ENCODE measurements at regions not wholly inside any gene's neighbourhood (a gene's known extent, or its start where the extent isn't known, plus 50 kb on each side); places are given as distances from the start of the nearest gene placed in this dataset.

GRCh38 chr5:167303582-167303981, 987.9 kb upstream of the WWC1 start:
- DNase-seq: no peak
- WGBS (ENCODE audit: insufficient coverage, low lambda C conversion rate): 100% methylated on average over 1 of the region's 3 CpGs
- Histone ChIP-seq H3K4me3 (ENCODE audit: low read length) (no peak overlapping the region), H3K27me3 (ENCODE audit: control insufficient read depth, insufficient read depth, low read length) (peaks cover 2% of the 10 kb centered on the region), H3K27ac (ENCODE audit: low read length) (no peak overlapping the region), H3K36me3 (ENCODE audit: control insufficient read depth, insufficient read depth, low read length) (no peaks in the 10 kb centered on the region), H3K9me3 (ENCODE audit: control insufficient read depth, low read depth, low read length) (no peaks in the 10 kb centered on the region), H3K4me1 (ENCODE audit: control insufficient read depth, insufficient read depth, low read length) (no peaks in the 10 kb centered on the region)

GRCh38 chr5:167304834-167305469, 986.5 kb upstream of the WWC1 start:
- Histone ChIP-seq H3K27ac (ENCODE audit: low read length) (no peak overlapping the region), H3K36me3 (ENCODE audit: control insufficient read depth, insufficient read depth, low read length) (no peaks in the 10 kb centered on the region), H3K4me3 (ENCODE audit: low read length) (no peak overlapping the region), H3K4me1 (ENCODE audit: control insufficient read depth, insufficient read depth, low read length) (no peaks in the 10 kb centered on the region), H3K27me3 (ENCODE audit: control insufficient read depth, insufficient read depth, low read length) (peaks cover 2% of the 10 kb centered on the region), H3K9me3 (ENCODE audit: control insufficient read depth, low read depth, low read length) (no peaks in the 10 kb centered on the region)
- no CpG with 5 or more reads among the region's 6 CpGs for WGBS (ENCODE audit: insufficient coverage, low lambda C conversion rate)
- DNase-seq: no peak

- peaks cover 2% of the 10 kb centered on the region for H3K27me3 ChIP-seq (ENCODE audit: control insufficient read depth, insufficient read depth, low read length)
- no peaks in the 10 kb centered on the region for H3K9me3 ChIP-seq (ENCODE audit: control insufficient read depth, low read depth, low read length)
- H3K27ac ChIP-seq (ENCODE audit: low read length): no peak overlapping the region
- whole genome bisulfite sequencing (ENCODE audit: insufficient coverage, low lambda C conversion rate): 69% methylated on average over 4 of the region's 9 CpGs
- no peaks in the 10 kb centered on the region for H3K4me1 ChIP-seq (ENCODE audit: control insufficient read depth, insufficient read depth, low read length)
- H3K36me3 ChIP-seq (ENCODE audit: control insufficient read depth, insufficient read depth, low read length): no peaks in the 10 kb centered on the region
- no peak overlapping the region for H3K4me3 ChIP-seq (ENCODE audit: low read length)
- DNase-seq: no peak
These were observed 985.7 kb upstream of the WWC1 start for GRCh38 chr5:167305591-167306213.

- no peaks in the 10 kb centered on the region for H3K36me3 ChIP-seq (ENCODE audit: control insufficient read depth, insufficient read depth, low read length)
- no peak overlapping the region for H3K27ac ChIP-seq (ENCODE audit: low read length)
- no peaks in the 10 kb centered on the region for H3K9me3 ChIP-seq (ENCODE audit: control insufficient read depth, low read depth, low read length)
- H3K27me3 ChIP-seq (ENCODE audit: control insufficient read depth, insufficient read depth, low read length): peaks cover 2% of the 10 kb centered on the region
- WGBS (ENCODE audit: insufficient coverage, low lambda C conversion rate): no CpG with 5 or more reads among the region's 4 CpGs
- DNase-seq: no peak
- no peak overlapping the region for H3K4me3 ChIP-seq (ENCODE audit: low read length)
- H3K4me1 ChIP-seq (ENCODE audit: control insufficient read depth, insufficient read depth, low read length): no peaks in the 10 kb centered on the region
These were observed 984.4 kb upstream of the WWC1 start for GRCh38 chr5:167307042-167307441.

- Histone ChIP-seq H3K36me3 (ENCODE audit: control insufficient read depth, insufficient read depth, low read length) (no peaks in the 10 kb centered on the region), H3K27ac (ENCODE audit: low read length) (no peak overlapping the region), H3K4me1 (ENCODE audit: control insufficient read depth, insufficient read depth, low read length) (no peaks in the 10 kb centered on the region), H3K4me3 (ENCODE audit: low read length) (no peak overlapping the region), H3K27me3 (ENCODE audit: control insufficient read depth, insufficient read depth, low read length) (peaks cover 2% of the 10 kb centered on the region), H3K9me3 (ENCODE audit: control insufficient read depth, low read depth, low read length) (no peaks in the 10 kb centered on the region)
- 100% methylated on average over 1 of the region's 5 CpGs for WGBS (ENCODE audit: insufficient coverage, low lambda C conversion rate)
- DNase-seq: no peak
These were observed 983.0 kb upstream of the WWC1 start for GRCh38 chr5:167308466-167308865.

GRCh38 chr5:167309941-167310517, 981.4 kb upstream of the WWC1 start:
- Histone ChIP-seq H3K9me3 (ENCODE audit: control insufficient read depth, low read depth, low read length) (no peaks in the 10 kb centered on the region), H3K36me3 (ENCODE audit: control insufficient read depth, insufficient read depth, low read length) (no peaks in the 10 kb centered on the region), H3K27me3 (ENCODE audit: control insufficient read depth, insufficient read depth, low read length) (no peaks in the 10 kb centered on the region), H3K27ac (ENCODE audit: low read length) (no peak overlapping the region), H3K4me3 (ENCODE audit: low read length) (no peak overlapping the region), H3K4me1 (ENCODE audit: control insufficient read depth, insufficient read depth, low read length) (no peaks in the 10 kb centered on the region)
- WGBS (ENCODE audit: insufficient coverage, low lambda C conversion rate): no CpG with 5 or more reads among the region's 8 CpGs
- no peak for DNase-seq

- DNase-seq: no peak
- no peaks in the 10 kb centered on the region for H3K36me3 ChIP-seq (ENCODE audit: control insufficient read depth, insufficient read depth, low read length)
- H3K9me3 ChIP-seq (ENCODE audit: control insufficient read depth, low read depth, low read length): no peaks in the 10 kb centered on the region
- H3K4me3 ChIP-seq (ENCODE audit: low read length): no peak overlapping the region
- H3K27ac ChIP-seq (ENCODE audit: low read length): no peak overlapping the region
- no peaks in the 10 kb centered on the region for H3K27me3 ChIP-seq (ENCODE audit: control insufficient read depth, insufficient read depth, low read length)
- H3K4me1 ChIP-seq (ENCODE audit: control insufficient read depth, insufficient read depth, low read length): no peaks in the 10 kb centered on the region
- 94% methylated on average over 3 of the region's 3 CpGs for WGBS (ENCODE audit: insufficient coverage, low lambda C conversion rate)
These were observed 980.1 kb upstream of the WWC1 start for GRCh38 chr5:167311340-167311739.

- Histone ChIP-seq H3K27me3 (ENCODE audit: control insufficient read depth, insufficient read depth, low read length) (no peaks in the 10 kb centered on the region), H3K9me3 (ENCODE audit: control insufficient read depth, low read depth, low read length) (no peaks in the 10 kb centered on the region), H3K36me3 (ENCODE audit: control insufficient read depth, insufficient read depth, low read length) (no peaks in the 10 kb centered on the region), H3K4me1 (ENCODE audit: control insufficient read depth, insufficient read depth, low read length) (no peaks in the 10 kb centered on the region), H3K27ac (ENCODE audit: low read length) (no peak overlapping the region), H3K4me3 (ENCODE audit: low read length) (no peak overlapping the region)
- WGBS (ENCODE audit: insufficient coverage, low lambda C conversion rate): 100% methylated on average over 1 of the region's 3 CpGs
- no peak for DNase-seq
These were observed 979.2 kb upstream of the WWC1 start for GRCh38 chr5:167312225-167312624.

- H3K36me3 ChIP-seq (ENCODE audit: control insufficient read depth, insufficient read depth, low read length): no peaks in the 10 kb centered on the region
- 31% methylated on average over 2 of the region's 2 CpGs for whole genome bisulfite sequencing (ENCODE audit: insufficient coverage, low lambda C conversion rate)
- H3K27ac ChIP-seq (ENCODE audit: low read length): no peak overlapping the region
- no peaks in the 10 kb centered on the region for H3K4me1 ChIP-seq (ENCODE audit: control insufficient read depth, insufficient read depth, low read length)
- H3K9me3 ChIP-seq (ENCODE audit: control insufficient read depth, low read depth, low read length): no peaks in the 10 kb centered on the region
- H3K4me3 ChIP-seq (ENCODE audit: low read length): no peak overlapping the region
- no peaks in the 10 kb centered on the region for H3K27me3 ChIP-seq (ENCODE audit: control insufficient read depth, insufficient read depth, low read length)
- no peak for DNase-seq
These were observed 975.7 kb upstream of the WWC1 start for GRCh38 chr5:167315762-167316161.

GRCh38 chr5:167317884-167318283, 973.6 kb upstream of the WWC1 start:
- no peak for DNase-seq
- WGBS (ENCODE audit: insufficient coverage, low lambda C conversion rate): no CpG with 5 or more reads among the region's 3 CpGs
- Histone ChIP-seq H3K4me1 (ENCODE audit: control insufficient read depth, insufficient read depth, low read length) (no peaks in the 10 kb centered on the region), H3K36me3 (ENCODE audit: control insufficient read depth, insufficient read depth, low read length) (no peaks in the 10 kb centered on the region), H3K27me3 (ENCODE audit: control insufficient read depth, insufficient read depth, low read length) (no peaks in the 10 kb centered on the region), H3K9me3 (ENCODE audit: control insufficient read depth, low read depth, low read length) (no peaks in the 10 kb centered on the region), H3K4me3 (ENCODE audit: low read length) (no peak overlapping the region), H3K27ac (ENCODE audit: low read length) (no peak overlapping the region)

- no peak for DNase-seq
- H3K27ac ChIP-seq (ENCODE audit: low read length): no peak overlapping the region
- no peaks in the 10 kb centered on the region for H3K36me3 ChIP-seq (ENCODE audit: control insufficient read depth, insufficient read depth, low read length)
- WGBS (ENCODE audit: insufficient coverage, low lambda C conversion rate): no CpG with 5 or more reads among the region's 3 CpGs
- H3K4me3 ChIP-seq (ENCODE audit: low read length): no peak overlapping the region
- H3K9me3 ChIP-seq (ENCODE audit: control insufficient read depth, low read depth, low read length): no peaks in the 10 kb centered on the region
- no peaks in the 10 kb centered on the region for H3K4me1 ChIP-seq (ENCODE audit: control insufficient read depth, insufficient read depth, low read length)
- no peaks in the 10 kb centered on the region for H3K27me3 ChIP-seq (ENCODE audit: control insufficient read depth, insufficient read depth, low read length)
These were observed 972.2 kb upstream of the WWC1 start for GRCh38 chr5:167319243-167319642.
